H1 (cell line): ENCODE measurements at regions not wholly inside any gene's neighbourhood (a gene's known extent, or its start where the extent isn't known, plus 50 kb on each side); places are given as distances from the start of the nearest gene placed in this dataset.

Experiments
- CTCF ChIA-PET: fragments of 300-600 bp; sonication (Branson Sonifier 250); formaldehyde crosslinking; loops from one replicate; lab custom pipeline; 2021; ENCODE audit not compliant: partially characterized antibody; lab: Charles Lee
- POLR2A ChIA-PET: fragments of 300-600 bp; sonication (Branson Sonifier 250); formaldehyde crosslinking; loops from one replicate; lab custom pipeline; 2021; ENCODE audit warnings: inconsistent platforms; ENCODE audit not compliant: partially characterized antibody; lab: Charles Lee
- DNase-seq, 2 experiments: peaks; one replicate each; pipeline versions ENCODE4 v3.0.0 to v3.0.0-alpha.2; 2010 to 2022; ENCODE audit warnings: low spot score in 2 of 2, low read depth in 1 of 2, mixed read lengths in 1 of 2
- FAIRE-seq: peaks from 2 replicates; lab custom pipeline; 2011; peaks lifted over from hg19 to GRCh38; lab: Jason Lieb, UNC
- H2AFZ ChIP-seq: 2 replicates; pipeline ENCODE4 v1.8.1; 2012; ENCODE audit warnings: low read length, inconsistent platforms
- H2AK5ac ChIP-seq: 2 replicates; pipeline ENCODE4 v1.6.1; 2013; ENCODE audit warnings: low read depth, low read length
- H2BK120ac ChIP-seq: replicated peaks from 2 replicates; pipeline ENCODE3; 2013; ENCODE audit warnings: low read depth, low read length, inconsistent platforms
- H2BK12ac ChIP-seq: 2 replicates; pipeline ENCODE4 v1.6.1; 2013; ENCODE audit warnings: low read depth, low read length
- H2BK15ac ChIP-seq: 2 replicates; pipeline ENCODE4 v1.6.1; 2013; ENCODE audit warnings: low read length
- H2BK20ac ChIP-seq: 2 replicates; pipeline ENCODE4 v1.6.1; 2013; ENCODE audit warnings: low read length
- H2BK5ac ChIP-seq: 2 replicates; pipeline ENCODE4 v1.6.1; 2013; ENCODE audit warnings: low read depth, low read length
- H3K14ac ChIP-seq: 2 replicates; pipeline ENCODE4 v1.6.1; 2013; ENCODE audit warnings: inconsistent platforms; ENCODE audit not compliant: insufficient read length
- H3K18ac ChIP-seq: 2 replicates; pipeline ENCODE4 v1.6.1; 2013; ENCODE audit warnings: low read length; ENCODE audit errors: extremely low read depth
- H3K23ac ChIP-seq: 2 replicates; pipeline ENCODE4 v1.6.1; 2013; ENCODE audit warnings: inconsistent platforms; ENCODE audit not compliant: insufficient read length
- H3K23me2 ChIP-seq: 2 replicates; pipeline ENCODE4 v1.6.1; 2013; ENCODE audit warnings: low read depth, low read length
- H3K27ac ChIP-seq: 2 replicates; pipeline ENCODE4 v1.6.1; 2011; ENCODE audit warnings: low read depth, low read length, inconsistent platforms
- H3K27me3 ChIP-seq, 4 experiments: replicated peaks in 1 of 4; 1 replicate in 1 of 4; 2 replicates in 3 of 4; pipeline versions ENCODE4 v1.6.1 to v1.8.1; 2011 to 2013; ENCODE audit warnings: low read length in 3 of 4, mild to moderate bottlenecking in 3 of 4, inconsistent platforms in 2 of 4, mixed read lengths in 2 of 4, moderate library complexity in 1 of 4; ENCODE audit not compliant: control insufficient read depth in 3 of 4, insufficient read depth in 3 of 4; ENCODE audit errors: extremely low read depth in 1 of 4
- H3K36me3 ChIP-seq, 4 experiments: 2 replicates each; pipeline versions ENCODE4 v1.6.1 to v1.8.1; 2011 to 2013; ENCODE audit warnings: mild to moderate bottlenecking in 4 of 4, low read length in 3 of 4, moderate library complexity in 2 of 4, control low read depth in 1 of 4, inconsistent platforms in 1 of 4; ENCODE audit not compliant: insufficient read depth in 4 of 4, control insufficient read depth in 2 of 4
- H3K4ac ChIP-seq: replicated peaks from 2 replicates; pipeline ENCODE3; 2013; ENCODE audit warnings: low read length, low read depth, mixed read lengths, inconsistent platforms; ENCODE audit not compliant: insufficient read length
- H3K4me1 ChIP-seq, 4 experiments: replicated peaks in 1 of 4; 1 replicate in 1 of 4; 2 replicates in 3 of 4; pipeline versions ENCODE4 v1.6.1 to v1.8.1; 2011 to 2013; ENCODE audit warnings: low read length in 3 of 4, inconsistent platforms in 2 of 4, mixed read lengths in 1 of 4; ENCODE audit not compliant: insufficient read depth in 4 of 4, control insufficient read depth in 3 of 4
- H3K4me2 ChIP-seq, 2 experiments: 2 replicates each; pipeline versions ENCODE4 v1.6.1 to v1.8.1; 2011 to 2013; ENCODE audit warnings: low read depth in 2 of 2, low read length in 2 of 2, control low read depth in 1 of 2, inconsistent platforms in 1 of 2, mild to moderate bottlenecking in 1 of 2; ENCODE audit not compliant: insufficient read depth in 1 of 2
- H3K4me3 ChIP-seq, 4 experiments: fragments of 200-600, 300-600 bp in 1 of 4; sonication (generic), shearing (Covaris generic), sonication (Bioruptor Twin) in 1 of 4; 2 replicates each; pipeline versions ENCODE4 v1.5.1 to v1.8.1; 2011 to 2016; ENCODE audit warnings: low read length in 4 of 4, low read depth in 3 of 4, control low read depth in 2 of 4, inconsistent platforms in 2 of 4, mild to moderate bottlenecking in 2 of 4, mixed read lengths in 1 of 4, moderate library complexity in 1 of 4; ENCODE audit not compliant: insufficient read depth in 2 of 4; ENCODE audit errors: extremely low read depth in 1 of 4
- H3K56ac ChIP-seq: replicated peaks from 2 replicates; pipeline ENCODE3; 2013; ENCODE audit warnings: low read depth, mild to moderate bottlenecking, mixed read lengths, low read length, inconsistent platforms; ENCODE audit not compliant: insufficient read length
- H3K79me1 ChIP-seq: 2 replicates; pipeline ENCODE4 v1.6.1; 2013; ENCODE audit warnings: low read depth, low read length, control low read depth
- H3K79me2 ChIP-seq, 2 experiments: 2 replicates each; pipeline versions ENCODE4 v1.6.1 to v1.8.1; 2012 to 2013; ENCODE audit warnings: low read length in 2 of 2, mild to moderate bottlenecking in 2 of 2, inconsistent platforms in 1 of 2; ENCODE audit not compliant: insufficient read depth in 2 of 2, control insufficient read depth in 1 of 2
- H3K9ac ChIP-seq, 4 experiments: replicated peaks in 1 of 4; 1 replicate in 1 of 4; 2 replicates in 3 of 4; pipeline versions ENCODE4 v1.6.1 to v1.8.1; 2011 to 2013; ENCODE audit warnings: low read depth in 3 of 4, low read length in 3 of 4, control low read depth in 2 of 4, mild to moderate bottlenecking in 2 of 4, moderate library complexity in 2 of 4, inconsistent platforms in 1 of 4; ENCODE audit errors: extremely low read depth in 1 of 4
- H3K9me3 ChIP-seq, 2 experiments: 2 replicates each; pipeline versions ENCODE4 v1.6.1 to v1.8.1; 2012 to 2013; ENCODE audit warnings: mild to moderate bottlenecking in 2 of 2, moderate library complexity in 2 of 2, control low read depth in 1 of 2, inconsistent platforms in 1 of 2, low read depth in 1 of 2, low read length in 1 of 2, mixed read lengths in 1 of 2; ENCODE audit not compliant: insufficient read depth in 2 of 2
- H4K20me1 ChIP-seq, 2 experiments: replicated peaks in 1 of 2; 2 replicates each; pipeline versions ENCODE3 to v1.8.1; 2011 to 2013; ENCODE audit warnings: inconsistent platforms in 2 of 2, low read length in 2 of 2, mild to moderate bottlenecking in 1 of 2; ENCODE audit not compliant: insufficient read depth in 2 of 2, control insufficient read depth in 1 of 2
- H4K5ac ChIP-seq: 2 replicates; pipeline ENCODE4 v1.6.1; 2013; ENCODE audit warnings: low read length, low read depth, mixed read lengths, inconsistent platforms; ENCODE audit not compliant: insufficient read length
- H4K8ac ChIP-seq: 2 replicates; pipeline ENCODE4 v1.8.0; 2013; ENCODE audit warnings: mild to moderate bottlenecking, moderate library complexity, low read length, inconsistent platforms; ENCODE audit not compliant: insufficient read depth; ENCODE audit errors: extremely low read depth
- H4K91ac ChIP-seq: replicated peaks from 2 replicates; pipeline ENCODE3; 2013; ENCODE audit warnings: low read length, mixed read lengths, inconsistent platforms; ENCODE audit not compliant: insufficient read length
- ATF3 ChIP-seq: IDR thresholded peaks from 2 replicates; pipeline ENCODE4 v1.6.1; 2011; ENCODE audit warnings: low read depth, mild to moderate bottlenecking, low read length; ENCODE audit not compliant: insufficient read depth
- BCL11A ChIP-seq, 2 experiments: IDR thresholded peaks; one replicate each; pipeline ENCODE4 v1.6.1; 2011; ENCODE audit warnings: low read depth in 2 of 2, low read length in 2 of 2, mild to moderate bottlenecking in 2 of 2
- E2F6 ChIP-seq: IDR thresholded peaks from 2 replicates; pipeline ENCODE4 v1.6.1; 2012; ENCODE audit warnings: inconsistent platforms
- POLR2A ChIP-seq, 2 experiments: IDR thresholded peaks; 1 replicate in 1 of 2; 2 replicates in 1 of 2; pipeline ENCODE4 v1.6.1; 2011; ENCODE audit warnings: low read depth in 2 of 2, low read length in 2 of 2, mild to moderate bottlenecking in 2 of 2; ENCODE audit errors: control extremely low read depth in 1 of 2
- RAD21 ChIP-seq, 2 experiments: IDR thresholded peaks in 1 of 2; conservative IDR thresholded peaks in 1 of 2; 2 replicates each; pipeline ENCODE4 v1.6.1; 2011; ENCODE audit warnings: low read depth in 2 of 2, low read length in 2 of 2, improper control_type of control experiment in 1 of 2, inconsistent platforms in 1 of 2, mild to moderate bottlenecking in 1 of 2, moderate library complexity in 1 of 2
- RFX5 ChIP-seq: IDR thresholded peaks from 2 replicates; pipeline ENCODE4 v1.6.1; 2011; ENCODE audit warnings: low read depth, low read length, improper control_type of control experiment, borderline replicate concordance
- SUZ12 ChIP-seq: fragments of 200-600 bp; sonication (generic); IDR thresholded peaks from 2 replicates; pipeline ENCODE4 v1.6.1; 2012; ENCODE audit warnings: mild to moderate bottlenecking, inconsistent platforms, low read length, moderate library complexity, mixed read lengths
- USF2 ChIP-seq: IDR thresholded peaks from 2 replicates; pipeline ENCODE4 v1.6.1; 2011; ENCODE audit warnings: low read length, improper control_type of control experiment
- ZNF274 ChIP-seq: IDR thresholded peaks from 2 replicates; pipeline ENCODE4 v1.7.0; 2012; ENCODE audit warnings: low read length, borderline replicate concordance; ENCODE audit errors: extremely low read depth
- WGBS, 2 experiments: shearing (Covaris generic) in 1 of 2; methylation state at CpG; one replicate each; pipeline versions ENCODE4 v1.1.6 to v1.1.7; 2013 to 2015; ENCODE audit warnings: low lambda C conversion rate in 2 of 2, mixed read lengths in 2 of 2, inconsistent platforms in 1 of 2, low coverage in 1 of 2, missing lambda C conversion rate in 1 of 2; ENCODE audit not compliant: insufficient replicate concordance in 2 of 2, insufficient coverage in 1 of 2, insufficient read length in 1 of 2; ENCODE audit errors: extremely low coverage in 1 of 2, missing lambda C conversion rate in 1 of 2; 5-methylcytosine and 5-hydroxymethylcytosine counted together
- TF ChIP-seq, protein P1 (sequence below): IDR thresholded peaks from 2 replicates; pipeline ENCODE4 v1.6.1; 2012; ENCODE audit warnings: low read length, inconsistent platforms

DNA sequence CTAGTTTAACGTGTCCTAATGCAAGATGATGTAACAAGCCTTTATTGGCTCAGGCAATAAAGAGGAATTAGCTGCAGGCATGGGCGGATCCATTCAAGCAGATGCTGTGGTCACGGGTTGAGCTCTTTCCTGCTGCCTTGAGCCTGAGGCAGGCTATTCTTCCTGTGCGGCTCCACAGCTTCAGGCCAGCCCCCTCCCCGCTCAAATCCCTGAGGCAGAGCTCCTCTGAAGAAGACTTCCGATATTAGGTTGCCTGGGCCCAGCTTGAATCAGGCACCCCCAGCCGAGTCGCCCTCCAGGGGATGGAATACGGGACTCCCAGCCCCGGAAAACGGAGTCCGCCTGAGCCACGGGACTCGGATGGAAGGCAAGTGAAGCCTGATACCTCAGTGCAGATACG is 95.0 kb upstream of the RUFY1 start:
- H4K20me1 ChIP-seq, result no peaks in the 10 kb centered on the region
- DNase-seq (no peak), FAIRE-seq (no peak)
- H3K79me1 ChIP-seq, result no peaks in the 10 kb centered on the region
- H2BK120ac ChIP-seq, result no peak overlapping the region
- H2BK15ac ChIP-seq, result no peak overlapping the region
- ChIA-PET CTCF (interaction anchor here (0.7 to 1.5 kb wide), 4 partner anchors 10 to 112 kb away, joined by 3 to 4 read pairs (median 3); no protein-coding TSS in a partner anchor), POLR2A (no interaction called here)
- no peaks in the 10 kb centered on the region for H3K79me2 ChIP-seq
- H2AK5ac ChIP-seq, result no peak overlapping the region
- H4K8ac ChIP-seq, result no peak overlapping the region
- H3K14ac ChIP-seq, result no peak overlapping the region
- no peaks in the 10 kb centered on the region for H3K23me2 ChIP-seq
- no peak overlapping the region for H3K4me2 ChIP-seq
- no peak overlapping the region for H3K18ac ChIP-seq
- H3K4ac ChIP-seq, result no peak overlapping the region
- 87% methylated on average over 15 of the region's 15 CpGs; no CpG with 5 or more reads in 1 of the 2 experiments for WGBS, 2 experiments
- no peaks in the 10 kb centered on the region for H3K36me3 ChIP-seq
- no peak overlapping the region for H2BK5ac ChIP-seq
- H2BK12ac ChIP-seq, result no peak overlapping the region
- no peaks in the 10 kb centered on the region for H3K27me3 ChIP-seq
- peaks cover 26 to 28% of the 10 kb centered on the region in 2 experiments for H3K9me3 ChIP-seq
- no peak overlapping the region for H2BK20ac ChIP-seq
- H4K91ac ChIP-seq, result no peak overlapping the region
- H3K56ac ChIP-seq, result no peak overlapping the region
- no peak overlapping the region for H3K4me3 ChIP-seq
- H2AFZ ChIP-seq, result no peak overlapping the region
- no peak overlapping the region for H4K5ac ChIP-seq
- no peak overlapping the region for H3K27ac ChIP-seq
- no peaks in the 10 kb centered on the region for H3K4me1 ChIP-seq
- no peak overlapping the region for H3K9ac ChIP-seq
- H3K23ac ChIP-seq, result no peak overlapping the region
- no peak for TF ChIP-seq RFX5
- no peak for TF ChIP-seq ZNF274
- no peak for TF ChIP-seq USF2
- no peak for TF ChIP-seq RAD21 (IDR thresholded peaks at IDR 0.05 in 1 of 2, conservative IDR thresholded peaks at IDR 0.05 in 1 of 2; ENCODE audit: low read depth in 2 of 2, low read length in 2 of 2)
- TF ChIP-seq E2F6, result no peak
- TF ChIP-seq BCL11A (IDR thresholded peaks at IDR 0.05; ENCODE audit: low read depth in 2 of 2, low read length in 2 of 2), result no peak
- TF ChIP-seq, protein P1, sequence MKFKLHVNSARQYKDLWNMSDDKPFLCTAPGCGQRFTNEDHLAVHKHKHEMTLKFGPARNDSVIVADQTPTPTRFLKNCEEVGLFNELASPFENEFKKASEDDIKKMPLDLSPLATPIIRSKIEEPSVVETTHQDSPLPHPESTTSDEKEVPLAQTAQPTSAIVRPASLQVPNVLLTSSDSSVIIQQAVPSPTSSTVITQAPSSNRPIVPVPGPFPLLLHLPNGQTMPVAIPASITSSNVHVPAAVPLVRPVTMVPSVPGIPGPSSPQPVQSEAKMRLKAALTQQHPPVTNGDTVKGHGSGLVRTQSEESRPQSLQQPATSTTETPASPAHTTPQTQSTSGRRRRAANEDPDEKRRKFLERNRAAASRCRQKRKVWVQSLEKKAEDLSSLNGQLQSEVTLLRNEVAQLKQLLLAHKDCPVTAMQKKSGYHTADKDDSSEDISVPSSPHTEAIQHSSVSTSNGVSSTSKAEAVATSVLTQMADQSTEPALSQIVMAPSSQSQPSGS, result no peak
- TF ChIP-seq ATF3, result no peak
- no peak for TF ChIP-seq POLR2A (IDR thresholded peaks at IDR 0.05; ENCODE audit: control extremely low read depth in 1 of 2, low read depth in 2 of 2, low read length in 2 of 2)
- no peak for TF ChIP-seq SUZ12
